ENCODE measurements at regions not wholly inside any gene's neighbourhood (a gene's known extent, or its start where the extent isn't known, plus 50 kb on each side); places are given as distances from the start of the nearest gene placed in this dataset.
"Not testable (repeated sequence)": the region's sequence is repeated elsewhere in the genome, so short reads cannot be mapped to it uniquely, and the experiment has no call there.

DNA sequence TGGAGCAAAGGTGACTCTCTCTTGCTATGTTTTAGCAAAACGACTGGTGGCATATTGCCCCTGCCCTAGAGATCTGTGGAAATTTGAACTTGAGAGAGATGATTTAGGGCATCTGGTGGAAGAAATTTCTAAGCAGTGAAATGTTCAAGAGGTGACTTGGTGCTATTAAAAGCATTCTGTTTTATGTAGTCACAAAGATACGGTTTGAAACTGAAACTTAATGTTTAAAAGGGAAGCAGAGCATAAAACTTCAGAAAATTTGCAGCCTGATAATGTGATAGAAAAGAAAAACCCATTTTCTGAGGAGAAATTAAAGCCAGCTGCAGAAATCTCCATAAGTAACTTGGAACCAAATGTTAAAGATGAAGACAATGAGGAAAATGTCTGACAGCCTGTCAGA, 1170.7 kb upstream of the IGFBP7 start:
- not testable (repeated sequence) for TF ChIP-seq EZH2 (IDR thresholded peaks at IDR 0.05; ENCODE audit: borderline replicate concordance, low read length)
- TF ChIP-seq, protein P1, sequence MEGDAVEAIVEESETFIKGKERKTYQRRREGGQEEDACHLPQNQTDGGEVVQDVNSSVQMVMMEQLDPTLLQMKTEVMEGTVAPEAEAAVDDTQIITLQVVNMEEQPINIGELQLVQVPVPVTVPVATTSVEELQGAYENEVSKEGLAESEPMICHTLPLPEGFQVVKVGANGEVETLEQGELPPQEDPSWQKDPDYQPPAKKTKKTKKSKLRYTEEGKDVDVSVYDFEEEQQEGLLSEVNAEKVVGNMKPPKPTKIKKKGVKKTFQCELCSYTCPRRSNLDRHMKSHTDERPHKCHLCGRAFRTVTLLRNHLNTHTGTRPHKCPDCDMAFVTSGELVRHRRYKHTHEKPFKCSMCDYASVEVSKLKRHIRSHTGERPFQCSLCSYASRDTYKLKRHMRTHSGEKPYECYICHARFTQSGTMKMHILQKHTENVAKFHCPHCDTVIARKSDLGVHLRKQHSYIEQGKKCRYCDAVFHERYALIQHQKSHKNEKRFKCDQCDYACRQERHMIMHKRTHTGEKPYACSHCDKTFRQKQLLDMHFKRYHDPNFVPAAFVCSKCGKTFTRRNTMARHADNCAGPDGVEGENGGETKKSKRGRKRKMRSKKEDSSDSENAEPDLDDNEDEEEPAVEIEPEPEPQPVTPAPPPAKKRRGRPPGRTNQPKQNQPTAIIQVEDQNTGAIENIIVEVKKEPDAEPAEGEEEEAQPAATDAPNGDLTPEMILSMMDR (conservative IDR thresholded peaks at IDR 0.05 in 1 of 2, IDR thresholded peaks at IDR 0.05 in 1 of 2; ENCODE audit: extremely low read depth in 1 of 2, insufficient read depth in 1 of 2, low read depth in 1 of 2, low read length in 2 of 2) = not testable (repeated sequence)
